Kidney epithelial cell (primary cell): ENCODE measurements at regions not wholly inside any gene's neighbourhood (a gene's known extent, or its start where the extent isn't known, plus 50 kb on each side); places are given as distances from the start of the nearest gene placed in this dataset.

Experiments
- DNase-seq: peaks from one replicate; pipeline ENCODE4 v3.0.0-alpha.2; 2010; ENCODE audit warnings: low read depth
- H3K27me3 ChIP-seq: 2 replicates; pipeline ENCODE4 v1.6.0; 2011; ENCODE audit warnings: low read length; ENCODE audit not compliant: control insufficient read depth, insufficient read depth
- H3K36me3 ChIP-seq: 2 replicates; pipeline ENCODE4 v1.5.1; 2011; ENCODE audit warnings: low read length; ENCODE audit not compliant: control insufficient read depth, insufficient read depth
- H3K4me3 ChIP-seq: 2 replicates; pipeline ENCODE4 v1.5.1; 2011; ENCODE audit warnings: low read depth, mild to moderate bottlenecking, control low read depth, low read length
- TF ChIP-seq, protein P1 (sequence below): IDR thresholded peaks from 2 replicates; pipeline ENCODE4 v1.5.1; 2011; ENCODE audit warnings: mild to moderate bottlenecking, moderate library complexity, low read length, control low read depth, inconsistent platforms; ENCODE audit not compliant: insufficient read depth, poor library complexity, severe bottlenecking

DNA sequence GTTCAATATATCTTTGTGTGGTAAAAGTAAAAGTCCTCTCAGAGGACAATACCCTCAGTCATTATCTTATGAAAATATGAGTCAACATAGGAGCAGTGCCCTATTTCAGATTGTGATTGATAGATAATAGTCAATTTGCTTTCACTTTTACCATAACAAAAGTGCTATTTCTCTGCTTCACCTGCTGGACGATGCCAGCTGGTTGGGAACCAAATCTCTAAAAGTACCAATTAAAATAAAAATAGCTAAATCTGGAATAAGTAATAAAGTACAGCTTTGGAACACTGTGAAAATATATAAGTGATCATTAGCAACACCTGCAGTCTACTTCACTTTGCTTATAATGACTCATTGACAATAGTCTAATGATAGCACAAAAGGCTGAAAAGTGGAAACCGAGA is 390.3 kb upstream of the AGTR1 start:
- Histone ChIP-seq H3K27me3 (no peaks in the 10 kb centered on the region), H3K36me3 (no peaks in the 10 kb centered on the region), H3K4me3 (no peak overlapping the region)
- no peak for DNase-seq
- TF ChIP-seq, protein P1, sequence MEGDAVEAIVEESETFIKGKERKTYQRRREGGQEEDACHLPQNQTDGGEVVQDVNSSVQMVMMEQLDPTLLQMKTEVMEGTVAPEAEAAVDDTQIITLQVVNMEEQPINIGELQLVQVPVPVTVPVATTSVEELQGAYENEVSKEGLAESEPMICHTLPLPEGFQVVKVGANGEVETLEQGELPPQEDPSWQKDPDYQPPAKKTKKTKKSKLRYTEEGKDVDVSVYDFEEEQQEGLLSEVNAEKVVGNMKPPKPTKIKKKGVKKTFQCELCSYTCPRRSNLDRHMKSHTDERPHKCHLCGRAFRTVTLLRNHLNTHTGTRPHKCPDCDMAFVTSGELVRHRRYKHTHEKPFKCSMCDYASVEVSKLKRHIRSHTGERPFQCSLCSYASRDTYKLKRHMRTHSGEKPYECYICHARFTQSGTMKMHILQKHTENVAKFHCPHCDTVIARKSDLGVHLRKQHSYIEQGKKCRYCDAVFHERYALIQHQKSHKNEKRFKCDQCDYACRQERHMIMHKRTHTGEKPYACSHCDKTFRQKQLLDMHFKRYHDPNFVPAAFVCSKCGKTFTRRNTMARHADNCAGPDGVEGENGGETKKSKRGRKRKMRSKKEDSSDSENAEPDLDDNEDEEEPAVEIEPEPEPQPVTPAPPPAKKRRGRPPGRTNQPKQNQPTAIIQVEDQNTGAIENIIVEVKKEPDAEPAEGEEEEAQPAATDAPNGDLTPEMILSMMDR = no peak

DNA sequence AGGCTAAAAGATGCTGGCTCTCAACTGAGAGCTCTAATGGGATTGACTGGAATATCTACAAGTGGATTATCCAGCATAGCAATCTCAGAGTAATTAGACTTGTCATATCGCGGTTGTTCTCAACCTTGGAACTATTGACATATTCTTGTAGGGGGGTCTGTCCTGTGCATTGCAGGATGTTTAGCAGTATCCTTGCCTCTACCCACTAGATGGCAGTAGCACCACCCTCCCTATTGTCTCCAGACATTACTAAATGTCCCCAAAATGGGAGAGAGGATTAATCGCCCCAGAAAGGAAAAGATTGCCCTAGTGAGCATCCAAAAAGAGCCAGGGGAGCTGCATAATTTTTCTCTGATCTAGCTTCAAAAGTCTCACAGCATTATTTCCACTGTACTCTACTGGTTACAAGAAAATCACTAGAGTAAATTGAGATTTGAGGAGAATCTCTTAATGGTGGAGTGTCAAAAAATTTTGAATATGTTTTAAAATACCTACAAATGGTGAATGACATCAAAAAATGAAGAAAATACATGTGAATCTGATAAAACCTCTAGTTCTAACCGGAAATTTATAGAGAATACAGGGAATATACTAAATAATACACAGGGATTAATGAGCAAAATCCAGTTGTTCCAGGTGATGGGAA is 388.2 kb upstream of the AGTR1 start:
- TF ChIP-seq, protein P1 = peak; percentile 82
- DNase-seq = no peak
- no peak overlapping the region for H3K4me3 ChIP-seq

DNA sequence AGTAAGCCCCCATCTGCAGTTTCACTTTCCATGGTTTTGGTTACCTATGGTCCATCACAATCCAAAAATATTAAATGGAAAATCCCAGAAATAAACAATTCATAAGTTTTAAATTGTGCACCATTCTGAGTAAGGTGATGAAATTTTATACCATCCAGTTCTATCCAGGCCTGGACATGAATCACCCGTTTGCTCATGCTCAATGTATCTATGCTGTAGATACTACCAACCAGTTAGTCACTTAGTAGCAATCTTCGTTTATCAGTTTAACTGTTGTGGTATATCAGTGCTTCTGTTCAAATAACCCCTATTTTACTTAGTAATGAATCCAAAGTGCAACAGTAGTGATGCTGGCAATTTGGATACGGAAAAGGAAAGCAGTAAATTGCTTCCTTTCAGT is 381.9 kb upstream of the AGTR1 start:
- no peak for DNase-seq
- Histone ChIP-seq H3K27me3 (no peaks in the 10 kb centered on the region), H3K36me3 (no peaks in the 10 kb centered on the region), H3K4me3 (no peak overlapping the region)
- TF ChIP-seq, protein P1 = no peak

More for the DNA sequence above, 388.2 kb upstream of the AGTR1 start:
- no peaks in the 10 kb centered on the region for H3K27me3 ChIP-seq
- H3K36me3 ChIP-seq = no peaks in the 10 kb centered on the region

DNA sequence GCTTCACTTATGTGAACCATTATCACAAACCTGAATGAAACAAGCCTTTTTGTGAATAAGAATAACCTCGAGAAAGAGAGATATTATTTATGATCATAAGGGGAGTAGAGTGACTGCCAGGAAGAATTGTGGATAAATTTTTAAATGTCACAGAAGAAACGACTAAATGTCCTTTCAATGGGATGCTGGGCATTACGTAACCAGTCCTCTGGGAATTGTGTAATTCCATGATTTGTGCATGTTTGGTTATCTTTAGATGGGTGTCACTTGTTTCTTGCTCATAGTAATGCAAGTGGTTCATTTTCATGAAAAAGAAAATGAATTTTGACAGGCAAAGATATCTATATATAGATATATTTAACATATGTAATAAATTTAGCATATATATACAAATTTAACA is 379.5 kb upstream of the AGTR1 start:
- TF ChIP-seq, protein P1 = no peak
- no peak for DNase-seq
- Histone ChIP-seq H3K27me3 (no peaks in the 10 kb centered on the region), H3K36me3 (no peaks in the 10 kb centered on the region), H3K4me3 (no peak overlapping the region)

DNA sequence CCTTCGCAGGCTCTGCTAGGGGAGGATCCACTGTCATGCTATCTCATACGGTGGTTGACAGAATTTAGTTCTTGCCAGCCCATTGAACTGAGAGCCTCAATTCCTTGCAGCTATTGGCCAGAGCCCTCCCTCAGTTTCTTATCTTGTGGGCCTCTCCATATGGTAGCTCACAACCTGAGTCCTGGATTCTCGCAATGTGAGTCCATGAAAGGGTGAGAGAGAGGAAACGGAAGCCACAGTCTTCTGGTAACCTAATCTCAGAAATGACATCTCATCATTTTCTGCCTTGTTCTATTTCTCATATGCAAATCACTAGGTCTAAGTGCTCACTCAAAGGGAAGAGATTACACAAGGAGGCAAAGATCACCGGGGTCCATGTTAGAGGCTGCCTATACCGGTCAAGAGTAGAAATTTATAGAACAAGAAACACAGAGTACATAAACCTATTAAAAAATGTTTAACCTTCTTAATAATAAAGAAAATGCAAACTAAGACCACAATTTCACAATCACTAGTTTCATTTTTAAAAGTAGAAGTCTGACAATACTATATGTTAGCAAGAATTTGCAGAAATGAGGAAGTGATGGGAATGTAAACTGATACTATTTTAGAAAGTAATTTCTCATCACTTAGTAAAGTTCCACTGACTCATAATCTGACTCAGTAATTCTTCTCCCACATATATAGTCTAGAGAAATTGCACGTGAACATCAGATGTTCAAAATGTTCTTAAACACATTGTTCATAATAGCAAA is 378.4 kb upstream of the AGTR1 start:
- Histone ChIP-seq H3K27me3 (no peaks in the 10 kb centered on the region), H3K4me3 (no peak overlapping the region), H3K36me3 (no peaks in the 10 kb centered on the region)
- DNase-seq = no peak
- TF ChIP-seq, protein P1 = no peak
